Neural progenitor cell (in vitro differentiated cells): ENCODE measurements at regions not wholly inside any gene's neighbourhood (a gene's known extent, or its start where the extent isn't known, plus 50 kb on each side); places are given as distances from the start of the nearest gene placed in this dataset.
A peak's percentile ranks its signal among the peaks of the same experiment; 100 is the strongest.

ENCODE experiments used
- DNase-seq: peaks from one replicate; pipeline ENCODE4 v3.0.0-alpha.2; 2016; ENCODE audit warnings: low spot score
- H2AFZ ChIP-seq: fragments of 200-600 bp; sonication (generic); replicated peaks from 2 replicates; pipeline ENCODE4 v1.6.1; 2016; ENCODE audit warnings: antibody characterized with exemption
- H3F3A ChIP-seq: fragments of 200-600 bp; sonication (generic); 2 replicates; pipeline ENCODE4 v1.6.1; 2016; ENCODE audit warnings: antibody characterized with exemption, low read depth
- H3K27ac ChIP-seq: fragments of 200-600 bp; sonication (generic); 2 replicates; pipeline ENCODE4 v1.5.1; 2016; ENCODE audit warnings: mild to moderate bottlenecking
- H3K27me3 ChIP-seq: fragments of 200-600 bp; sonication (generic); 2 replicates; pipeline ENCODE4 v1.6.1; 2016; ENCODE audit warnings: mild to moderate bottlenecking, moderate library complexity
- H3K36me3 ChIP-seq: fragments of 200-600 bp; sonication (generic); 2 replicates; pipeline ENCODE4 v1.5.1; 2016
- H3K4me1 ChIP-seq: fragments of 200-600 bp; sonication (generic); 2 replicates; pipeline ENCODE4 v1.6.1; 2016; ENCODE audit warnings: mixed run types
- H3K4me2 ChIP-seq: fragments of 200-600 bp; sonication (generic); 2 replicates; pipeline ENCODE4 v1.6.1; 2016
- H3K4me3 ChIP-seq: fragments of 200-600 bp; sonication (generic); 2 replicates; pipeline ENCODE4 v1.5.1; 2016
- H3K79me2 ChIP-seq: fragments of 200-600 bp; sonication (generic); 2 replicates; pipeline ENCODE4 v1.6.1; 2016; ENCODE audit warnings: low read depth
- H3K9ac ChIP-seq: fragments of 200-600 bp; sonication (generic); 2 replicates; pipeline ENCODE4 v1.6.1; 2016
- H3K9me3 ChIP-seq: fragments of 200-600 bp; sonication (generic); 2 replicates; pipeline ENCODE4 v1.5.1; 2016; ENCODE audit warnings: low read depth
- H4K20me1 ChIP-seq: fragments of 200-600 bp; sonication (generic); 2 replicates; pipeline ENCODE4 v1.6.1; 2016; ENCODE audit warnings: low read depth
- H3K27ac Mint-ChIP-seq: 3 replicates; pipeline ENCODE4 v1.8.0; 2021; ENCODE audit warnings: mixed read lengths
- H3K27me3 Mint-ChIP-seq: 2 replicates; pipeline ENCODE4 v1.8.0; 2022; ENCODE audit warnings: low read depth, mild to moderate bottlenecking, inconsistent platforms, moderate library complexity, mixed read lengths; ENCODE audit not compliant: insufficient read depth
- H3K36me3 Mint-ChIP-seq: 3 replicates; pipeline ENCODE4 v1.8.0; 2021; ENCODE audit warnings: mixed read lengths
- H3K4me1 Mint-ChIP-seq: 3 replicates; pipeline ENCODE4 v1.8.0; 2021; ENCODE audit warnings: mixed read lengths
- H3K4me3 Mint-ChIP-seq: 3 replicates; pipeline ENCODE4 v1.8.0; 2021; ENCODE audit warnings: mild to moderate bottlenecking, moderate library complexity, mixed read lengths
- H3K9me3 Mint-ChIP-seq: 3 replicates; pipeline ENCODE4 v1.8.0; 2020; ENCODE audit warnings: mixed read lengths
- EZH2 ChIP-seq: fragments of 200-600 bp; sonication (generic); IDR thresholded peaks from 2 replicates; pipeline ENCODE4 v1.6.1; 2017; ENCODE audit warnings: antibody characterized with exemption, mild to moderate bottlenecking, moderate library complexity
- EZH2phosphoT487 ChIP-seq: fragments of 200-600 bp; sonication (generic); IDR thresholded peaks from 2 replicates; pipeline ENCODE4 v1.6.1; 2017; ENCODE audit warnings: antibody characterized with exemption
- TF ChIP-seq, protein P1 (sequence below): fragments of 200-600 bp; sonication (generic); IDR thresholded peaks from 2 replicates; pipeline ENCODE4 v1.5.1; 2017; ENCODE audit warnings: antibody characterized with exemption, mild to moderate bottlenecking

- H3K4me3 ChIP-seq, result no peak overlapping the region
- H3K9me3 ChIP-seq, result no peaks in the 10 kb centered on the region
- H3K4me2 ChIP-seq, result no peak overlapping the region
- H3K36me3 Mint-ChIP-seq, result no peaks in the 10 kb centered on the region
- H3K27me3 Mint-ChIP-seq, result peaks cover 5% of the 10 kb centered on the region
- peak; percentile 64 for DNase-seq
- no peaks in the 10 kb centered on the region for H3F3A ChIP-seq
- H3K36me3 ChIP-seq, result no peaks in the 10 kb centered on the region
- no peak overlapping the region for H3K9ac ChIP-seq
- no peaks in the 10 kb centered on the region for H3K27me3 ChIP-seq
- no peaks in the 10 kb centered on the region for H3K4me1 Mint-ChIP-seq
- no peaks in the 10 kb centered on the region for H3K79me2 ChIP-seq
- H2AFZ ChIP-seq, result peak overlapping the region; percentile 8
- no peak overlapping the region for H3K4me3 Mint-ChIP-seq
- no peak overlapping the region for H3K27ac ChIP-seq
- H4K20me1 ChIP-seq, result no peaks in the 10 kb centered on the region
- H3K27ac Mint-ChIP-seq, result no peak overlapping the region
- H3K4me1 ChIP-seq, result peaks cover 9% of the 10 kb centered on the region
- TF ChIP-seq, protein P1, sequence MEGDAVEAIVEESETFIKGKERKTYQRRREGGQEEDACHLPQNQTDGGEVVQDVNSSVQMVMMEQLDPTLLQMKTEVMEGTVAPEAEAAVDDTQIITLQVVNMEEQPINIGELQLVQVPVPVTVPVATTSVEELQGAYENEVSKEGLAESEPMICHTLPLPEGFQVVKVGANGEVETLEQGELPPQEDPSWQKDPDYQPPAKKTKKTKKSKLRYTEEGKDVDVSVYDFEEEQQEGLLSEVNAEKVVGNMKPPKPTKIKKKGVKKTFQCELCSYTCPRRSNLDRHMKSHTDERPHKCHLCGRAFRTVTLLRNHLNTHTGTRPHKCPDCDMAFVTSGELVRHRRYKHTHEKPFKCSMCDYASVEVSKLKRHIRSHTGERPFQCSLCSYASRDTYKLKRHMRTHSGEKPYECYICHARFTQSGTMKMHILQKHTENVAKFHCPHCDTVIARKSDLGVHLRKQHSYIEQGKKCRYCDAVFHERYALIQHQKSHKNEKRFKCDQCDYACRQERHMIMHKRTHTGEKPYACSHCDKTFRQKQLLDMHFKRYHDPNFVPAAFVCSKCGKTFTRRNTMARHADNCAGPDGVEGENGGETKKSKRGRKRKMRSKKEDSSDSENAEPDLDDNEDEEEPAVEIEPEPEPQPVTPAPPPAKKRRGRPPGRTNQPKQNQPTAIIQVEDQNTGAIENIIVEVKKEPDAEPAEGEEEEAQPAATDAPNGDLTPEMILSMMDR, result peak; percentile 72
- no peak for TF ChIP-seq EZH2
- no peak for TF ChIP-seq EZH2phosphoT487
- H3K9me3 Mint-ChIP-seq, result no peaks in the 10 kb centered on the region
These were observed 66.9 kb upstream of the GLIS3 start for GRCh38 chr9:4366591-4367330.

GRCh38 chr9:4365055-4365454 lies 65.2 kb upstream of the GLIS3 start:
- DNase-seq, result no peak
- H3K9me3 ChIP-seq, result no peaks in the 10 kb centered on the region
- H3K9me3 Mint-ChIP-seq, result no peaks in the 10 kb centered on the region
- H3K36me3 Mint-ChIP-seq, result no peaks in the 10 kb centered on the region
- H4K20me1 ChIP-seq, result no peaks in the 10 kb centered on the region
- H3K36me3 ChIP-seq, result no peaks in the 10 kb centered on the region
- no peaks in the 10 kb centered on the region for H3K4me1 Mint-ChIP-seq
- H3K27me3 Mint-ChIP-seq, result peaks cover 5% of the 10 kb centered on the region
- TF ChIP-seq EZH2 (no peak), EZH2phosphoT487 (no peak)
- TF ChIP-seq, protein P1, result no peak
- no peak overlapping the region for H3K27ac Mint-ChIP-seq
- H3K4me3 ChIP-seq, result no peak overlapping the region
- H2AFZ ChIP-seq, result no peak overlapping the region
- no peak overlapping the region for H3K9ac ChIP-seq
- H3K27ac ChIP-seq, result no peak overlapping the region
- H3K4me2 ChIP-seq, result no peak overlapping the region
- no peaks in the 10 kb centered on the region for H3K27me3 ChIP-seq
- peaks cover 12% of the 10 kb centered on the region for H3K4me1 ChIP-seq
- H3K4me3 Mint-ChIP-seq, result no peak overlapping the region
- no peaks in the 10 kb centered on the region for H3F3A ChIP-seq
- H3K79me2 ChIP-seq, result no peaks in the 10 kb centered on the region

DNA sequence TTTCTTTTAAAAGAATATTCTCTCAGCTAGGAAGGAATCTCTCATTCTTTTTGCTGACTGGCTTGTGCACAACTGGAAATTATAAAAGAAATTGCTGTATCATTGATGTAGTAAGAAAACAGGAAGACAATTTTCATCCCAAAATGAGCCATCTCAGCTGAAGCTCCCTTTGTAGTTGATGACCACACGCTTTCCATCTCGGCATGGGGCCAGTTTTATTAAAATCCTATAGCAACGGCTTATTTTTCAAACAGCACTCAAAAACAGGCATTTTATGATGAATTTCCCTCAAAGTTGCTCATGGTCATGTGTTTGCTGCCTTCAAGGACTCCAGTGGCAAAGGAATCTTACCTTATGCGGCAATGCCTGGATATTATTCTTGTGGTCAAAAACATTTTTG lies 62.4 kb upstream of the GLIS3 start:
- H3F3A ChIP-seq, result no peaks in the 10 kb centered on the region
- H4K20me1 ChIP-seq, result no peaks in the 10 kb centered on the region
- H3K27me3 ChIP-seq, result no peaks in the 10 kb centered on the region
- TF ChIP-seq, protein P1, result no peak
- no peak overlapping the region for H2AFZ ChIP-seq
- H3K4me1 ChIP-seq, result peaks cover 12% of the 10 kb centered on the region
- H3K27ac ChIP-seq, result no peak overlapping the region
- no peaks in the 10 kb centered on the region for H3K9me3 Mint-ChIP-seq
- DNase-seq, result no peak
- no peaks in the 10 kb centered on the region for H3K36me3 ChIP-seq
- H3K27me3 Mint-ChIP-seq, result peaks cover 5% of the 10 kb centered on the region
- H3K4me1 Mint-ChIP-seq, result no peaks in the 10 kb centered on the region
- no peak overlapping the region for H3K9ac ChIP-seq
- H3K4me3 Mint-ChIP-seq, result no peak overlapping the region
- no peak overlapping the region for H3K27ac Mint-ChIP-seq
- no peak overlapping the region for H3K4me3 ChIP-seq
- H3K4me2 ChIP-seq, result no peak overlapping the region
- H3K36me3 Mint-ChIP-seq, result no peaks in the 10 kb centered on the region
- no peaks in the 10 kb centered on the region for H3K9me3 ChIP-seq
- no peaks in the 10 kb centered on the region for H3K79me2 ChIP-seq
